ENCODE measurements at regions not wholly inside any gene's neighbourhood (a gene's known extent, or its start where the extent isn't known, plus 50 kb on each side); places are given as distances from the start of the nearest gene placed in this dataset.
A peak's percentile ranks its signal among the peaks of the same experiment; 100 is the strongest.

DNA sequence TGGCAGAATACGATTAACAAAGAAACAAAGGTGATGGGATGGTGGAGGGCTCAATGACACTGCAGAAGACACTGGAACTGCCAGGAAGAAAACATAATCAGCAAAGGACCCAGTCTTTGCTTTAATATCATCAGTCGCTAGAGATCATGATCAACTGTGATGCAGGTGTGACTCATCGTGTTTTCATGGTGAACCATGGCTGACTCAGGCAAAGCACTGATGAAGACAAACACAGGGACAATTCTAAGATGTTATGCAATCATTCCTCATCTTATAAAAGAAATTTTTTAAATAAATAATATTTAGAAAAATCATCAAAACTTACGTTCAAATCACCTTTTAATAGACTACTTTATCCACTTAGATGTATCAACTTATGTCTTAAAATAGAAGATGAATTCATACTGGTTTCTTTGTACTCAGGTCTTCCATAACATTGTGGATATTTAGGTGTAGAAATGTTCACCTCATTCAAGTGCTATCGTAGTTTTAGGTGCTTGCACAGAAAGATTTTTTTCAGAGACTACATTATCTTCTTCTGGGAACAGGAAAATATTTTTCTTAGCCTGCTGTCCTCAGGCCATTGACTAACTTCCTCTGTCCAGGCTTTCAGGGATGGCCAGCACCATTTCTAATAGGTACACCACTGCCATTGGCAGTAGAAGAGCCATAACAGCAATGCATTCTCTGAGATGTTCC, 673.4 kb upstream of the MEF2C start:
- Histone ChIP-seq H3K27ac (ENCODE audit: insufficient read depth, low read depth, low read length) (no peak overlapping the region), H3K4me3 (replicated peaks in 1 of 3; ENCODE audit: insufficient read depth in 1 of 3, low read depth in 1 of 3, low read length in 3 of 3) (no peak overlapping the region), H3K9me3 (replicated peaks; ENCODE audit: control insufficient read depth, insufficient read depth, low read length) (no peaks in the 10 kb centered on the region), H3K4me2 (ENCODE audit: insufficient read depth, low read length) (no peak overlapping the region), H3K79me2 (ENCODE audit: control insufficient read depth, insufficient read depth, low read length) (no peaks in the 10 kb centered on the region), H3K36me3 (ENCODE audit: control insufficient read depth in 2 of 2, extremely low read depth in 1 of 2, insufficient read depth in 2 of 2, low read length in 2 of 2) (no peaks in the 10 kb centered on the region), H3K9ac (replicated peaks; ENCODE audit: extremely low read depth, insufficient read depth, low read length) (no peak overlapping the region), H3K9me1 (replicated peaks; ENCODE audit: control insufficient read depth, extremely low read depth, insufficient read depth, low read length) (no peaks in the 10 kb centered on the region), H3K27me3 (ENCODE audit: control insufficient read depth in 2 of 2, insufficient read depth in 2 of 2, low read length in 2 of 2) (no peaks in the 10 kb centered on the region), H4K20me1 (replicated peaks; ENCODE audit: control insufficient read depth, extremely low read depth, insufficient read depth, low read length) (no peaks in the 10 kb centered on the region), H3K4me1 (ENCODE audit: control insufficient read depth, extremely low read depth, insufficient read depth, low read length) (no peaks in the 10 kb centered on the region), H2AFZ (ENCODE audit: low read depth, low read length) (no peak overlapping the region)
- TF ChIP-seq MAX (IDR thresholded peaks at IDR 0.05; ENCODE audit: insufficient read depth, insufficient read length) (no peak), POLR2AphosphoS5 (IDR thresholded peaks at IDR 0.05; ENCODE audit: insufficient read depth, low read depth, low read length) (peak; percentile 52), POLR2A (IDR thresholded peaks at IDR 0.05; ENCODE audit: low read depth, low read length) (no peak), FOS (IDR thresholded peaks at IDR 0.05; ENCODE audit: borderline replicate concordance, insufficient read depth, low read length) (peak; percentile 95), EZH2 (IDR thresholded peaks at IDR 0.05; ENCODE audit: borderline replicate concordance, low read depth, low read length, severe bottlenecking) (no peak), GATA2 (IDR thresholded peaks at IDR 0.05; ENCODE audit: insufficient read depth, insufficient read length, low read depth, low read length) (peak; percentile 83), JUN (IDR thresholded peaks at IDR 0.05; ENCODE audit: borderline replicate concordance, insufficient read depth, insufficient read length, low read depth) (peak; percentile 83), CTCF (IDR thresholded peaks at IDR 0.05; ENCODE audit: extremely low read depth in 1 of 2, insufficient read depth in 1 of 2, low read depth in 1 of 2, low read length in 2 of 2) (no peak), MYC (IDR thresholded peaks at IDR 0.05; ENCODE audit: low read depth, low read length) (no peak)
- CTCF ChIA-PET: no interaction called here
- intact Hi-C loops (cut with micrococcal nuclease) (no loop called here), dilution Hi-C loops (cut with MboI; ENCODE audit: extremely low pct_ligation_motif_present, low sequenced_read_pairs) (no loop called here)
- no TSS peak for BruUV-seq (replicated peaks)
- FAIRE-seq (peak; percentile 89), DNase-seq (ENCODE audit: low read depth, low spot score) (peak; percentile 51)
- POLR2A ChIA-PET: no interaction called here

All from endothelial cell of umbilical vein (primary cell).